Breast epithelium (tissue), 4 donors: ENCODE measurements at regions not wholly inside any gene's neighbourhood (a gene's known extent, or its start where the extent isn't known, plus 50 kb on each side); places are given as distances from the start of the nearest gene placed in this dataset.

Experiments used
- DNase-seq, 2 donors: peaks; one replicate each; pipeline ENCODE4 v3.0.0-alpha.2; 2019; ENCODE audit warnings: low spot score in 2 of 2
- H3K27ac ChIP-seq, 2 donors: fragments of 200-600 bp; sonication (generic) in 1 of 2; one replicate each; pipeline ENCODE4 v1.5.1; 2016 to 2019; ENCODE audit warnings: mild to moderate bottlenecking in 1 of 2
- H3K27me3 ChIP-seq, 2 donors: fragments of 200-600 bp; sonication (generic) in 1 of 2; one replicate each; pipeline versions ENCODE4 v1.5.1 to v1.6.0; 2017 to 2019; ENCODE audit warnings: control low read depth in 1 of 2, mild to moderate bottlenecking in 1 of 2
- H3K36me3 ChIP-seq: fragments of 200-600 bp; one replicate; pipeline ENCODE4 v1.5.1; 2019
- H3K4me1 ChIP-seq, 2 donors: fragments of 200-600 bp; sonication (generic); one replicate each; pipeline ENCODE4 v1.5.1; 2016 to 2019; ENCODE audit warnings: control low read depth in 1 of 2
- H3K4me3 ChIP-seq, 3 donors: fragments of 200-600 bp; sonication (generic); 1 replicate in 2 of 3; 2 replicates in 1 of 3; pipeline ENCODE4 v1.5.1; 2016 to 2019; ENCODE audit warnings: mild to moderate bottlenecking in 3 of 3, moderate library complexity in 2 of 3
- H3K9me3 ChIP-seq, 2 donors: fragments of 200-600 bp; sonication (generic) in 1 of 2; one replicate each; pipeline ENCODE4 v1.5.1; 2016 to 2019; ENCODE audit warnings: control low read depth in 1 of 2
- CTCF ChIP-seq, 3 donors: fragments of 450-650 bp; IDR thresholded peaks; one replicate each; pipeline ENCODE4 v1.5.1; 2016 to 2017; ENCODE audit warnings: antibody characterized with exemption in 3 of 3, mild to moderate bottlenecking in 3 of 3, moderate library complexity in 3 of 3
- POLR2A ChIP-seq: fragments of 450-650 bp; IDR thresholded peaks from one replicate; pipeline ENCODE4 v1.6.1; 2016; ENCODE audit warnings: antibody characterized with exemption, mild to moderate bottlenecking, moderate library complexity
- POLR2AphosphoS5 ChIP-seq, 3 donors: sonication (generic); formaldehyde crosslinking; IDR thresholded peaks; one replicate each; pipeline ENCODE4 v1.6.1; 2017; ENCODE audit warnings: antibody characterized with exemption in 3 of 3
- intact Hi-C: fragments of 100-400 bp; cut with DNase I; formaldehyde crosslinking; loops from one replicate; pipeline ENCODE4 v1.15.1; 2023; ENCODE audit warnings: low total_unique reads

- Histone ChIP-seq H3K4me3 (no peak overlapping the region), H3K36me3 (no peaks in the 10 kb centered on the region)
- intact Hi-C loops: no loop called here
These were observed 314.3 kb upstream of the CHD6 start for GRCh38 chr20:41932431-41932830.

DNA sequence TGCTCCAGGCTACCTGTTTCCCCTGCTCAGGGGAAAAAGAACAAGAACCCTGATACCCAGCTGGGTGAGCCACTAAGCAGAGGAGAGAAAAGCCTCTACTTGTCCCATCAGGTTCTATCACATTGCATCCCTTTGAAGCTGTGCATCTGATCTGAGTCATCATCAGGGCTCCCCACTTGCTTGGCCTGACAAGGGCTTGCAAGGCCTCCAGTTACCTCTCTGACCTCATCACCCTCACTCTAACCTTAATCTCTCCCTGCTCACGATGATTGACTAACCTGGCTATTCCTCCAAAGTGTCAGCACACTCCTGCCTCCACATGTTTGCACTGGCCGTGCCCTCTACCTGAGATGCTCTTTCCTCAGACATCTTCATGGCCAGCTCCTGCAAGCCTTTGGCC, 309.5 kb upstream of the CHD6 start:
- DNase-seq: no peak
- intact Hi-C loops: no loop called here
- TF ChIP-seq CTCF (IDR thresholded peaks at IDR 0.05): no peak
- TF ChIP-seq POLR2A: no peak
- no peak for TF ChIP-seq POLR2AphosphoS5 (IDR thresholded peaks at IDR 0.05)
- Histone ChIP-seq H3K9me3 (no peaks in the 10 kb centered on the region), H3K27ac (no peak overlapping the region), H3K27me3 (no peaks in the 10 kb centered on the region), H3K4me1 (no peaks in the 10 kb centered on the region), H3K36me3 (no peaks in the 10 kb centered on the region), H3K4me3 (no peak overlapping the region)

More at GRCh38 chr20:41932431-41932830, 314.3 kb upstream of the CHD6 start:
- TF ChIP-seq POLR2AphosphoS5 (IDR thresholded peaks at IDR 0.05) (no peak), CTCF (IDR thresholded peaks at IDR 0.05) (no peak), POLR2A (no peak)
- DNase-seq: no peak
- Histone ChIP-seq H3K27me3 (no peaks in the 10 kb centered on the region), H3K9me3 (no peaks in the 10 kb centered on the region), H3K4me1 (no peaks in the 10 kb centered on the region), H3K27ac (no peak overlapping the region)

- TF ChIP-seq POLR2AphosphoS5 (IDR thresholded peaks at IDR 0.05): no peak
- DNase-seq: no peak
- Histone ChIP-seq H3K4me3 (no peak overlapping the region), H3K36me3 (no peaks in the 10 kb centered on the region), H3K27me3 (no peaks in the 10 kb centered on the region), H3K9me3 (no peaks in the 10 kb centered on the region), H3K27ac (no peak overlapping the region), H3K4me1 (no peaks in the 10 kb centered on the region)
- intact Hi-C loops: no loop called here
These were observed 309.0 kb upstream of the CHD6 start for GRCh38 chr20:41927189-41927588.

DNA sequence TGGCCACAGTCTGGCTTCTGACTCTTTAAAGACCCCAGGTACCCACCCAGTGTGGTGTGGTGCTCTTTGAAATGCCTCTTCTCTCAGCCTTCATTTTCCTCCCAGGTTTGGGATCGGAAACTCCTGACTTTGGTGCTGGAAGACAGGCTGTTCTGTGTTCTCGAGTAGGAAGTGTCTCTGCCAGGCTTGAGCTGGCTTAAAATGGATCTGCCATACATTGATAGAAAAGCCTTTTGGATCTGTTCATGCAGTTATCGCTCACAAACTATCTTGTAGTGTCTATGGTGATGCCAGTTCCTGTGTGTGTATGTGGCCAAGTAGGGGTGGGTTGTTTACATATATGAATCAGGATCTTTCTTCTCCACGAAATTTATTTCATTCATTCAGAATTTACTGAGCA, 307.3 kb upstream of the CHD6 start:
- H3K4me3 ChIP-seq: no peak overlapping the region
- TF ChIP-seq POLR2A: no peak
- no peak for TF ChIP-seq CTCF (IDR thresholded peaks at IDR 0.05)
- TF ChIP-seq POLR2AphosphoS5 (IDR thresholded peaks at IDR 0.05): no peak

GRCh38 chr20:41923624-41924023, 305.4 kb upstream of the CHD6 start:
- H3K9me3 ChIP-seq: no peaks in the 10 kb centered on the region
- no peak overlapping the region for H3K27ac ChIP-seq
- intact Hi-C loops: no loop called here
- no peaks in the 10 kb centered on the region for H3K36me3 ChIP-seq
- no peak overlapping the region for H3K4me3 ChIP-seq
- H3K4me1 ChIP-seq: no peaks in the 10 kb centered on the region
- TF ChIP-seq POLR2AphosphoS5 (IDR thresholded peaks at IDR 0.05) (no peak), CTCF (IDR thresholded peaks at IDR 0.05) (no peak), POLR2A (no peak)
- DNase-seq: no peak
- no peaks in the 10 kb centered on the region for H3K27me3 ChIP-seq

More for the DNA sequence above, 307.3 kb upstream of the CHD6 start:
- no peak for DNase-seq
- no peaks in the 10 kb centered on the region for H3K9me3 ChIP-seq
- intact Hi-C loops: no loop called here
- H3K36me3 ChIP-seq: no peaks in the 10 kb centered on the region
- H3K27ac ChIP-seq: no peak overlapping the region
- no peaks in the 10 kb centered on the region for H3K4me1 ChIP-seq
- no peaks in the 10 kb centered on the region for H3K27me3 ChIP-seq

GRCh38 chr20:41913146-41913545, 295.0 kb upstream of the CHD6 start:
- DNase-seq: no peak
- H3K9me3 ChIP-seq: peaks cover 0 to 5% of the 10 kb centered on the region in 2 donors
- TF ChIP-seq POLR2A (no peak), CTCF (IDR thresholded peaks at IDR 0.05) (no peak), POLR2AphosphoS5 (IDR thresholded peaks at IDR 0.05) (no peak)
- H3K27ac ChIP-seq: no peak overlapping the region
- H3K4me1 ChIP-seq: no peaks in the 10 kb centered on the region
- no peak overlapping the region for H3K4me3 ChIP-seq
- peaks cover 0 to 4% of the 10 kb centered on the region in 2 donors for H3K27me3 ChIP-seq
- H3K36me3 ChIP-seq: no peaks in the 10 kb centered on the region
- intact Hi-C loops: loop anchor here (10.0 kb wide), 1 partner anchor 1458 kb away; no protein-coding TSS in a partner anchor
